ENCODE measurements at regions not wholly inside any gene's neighbourhood (a gene's known extent, or its start where the extent isn't known, plus 50 kb on each side); places are given as distances from the start of the nearest gene placed in this dataset.

- TF ChIP-seq CTCF (IDR thresholded peaks at IDR 0.05; ENCODE audit: poor library complexity, severe bottlenecking): no peak
- no peak for TF ChIP-seq POLR2AphosphoS5 (IDR thresholded peaks at IDR 0.05)
- no peak for TF ChIP-seq EZH2 (IDR thresholded peaks at IDR 0.05; ENCODE audit: borderline replicate concordance, insufficient read depth, low read length, poor library complexity, severe bottlenecking)
- TF ChIP-seq RAD21 (conservative IDR thresholded peaks at IDR 0.05): no peak
- TF ChIP-seq TAF1 (IDR thresholded peaks at IDR 0.05; ENCODE audit: low read depth): no peak
- no peak for TF ChIP-seq MXI1 (conservative IDR thresholded peaks at IDR 0.05; ENCODE audit: poor library complexity, severe bottlenecking)
These were observed 498.5 kb upstream of the GRM7 start for GRCh38 chr3:6362406-6362805.
